Astrocyte (in vitro differentiated cells and primary cell): ENCODE measurements at regions not wholly inside any gene's neighbourhood (a gene's known extent, or its start where the extent isn't known, plus 50 kb on each side); places are given as distances from the start of the nearest gene placed in this dataset.

ENCODE experiments used
- EZH2 ChIP-seq: IDR thresholded peaks from 2 replicates; pipeline ENCODE4 v1.6.1; 2012; ENCODE audit warnings: mild to moderate bottlenecking, low read length, inconsistent platforms; ENCODE audit not compliant: insufficient read depth
- TF ChIP-seq, protein P1 (sequence below): IDR thresholded peaks from 2 replicates; pipeline ENCODE4 v1.5.1; 2011; ENCODE audit warnings: low read depth, mild to moderate bottlenecking, inconsistent platforms, low read length, moderate library complexity; ENCODE audit not compliant: insufficient read depth

DNA sequence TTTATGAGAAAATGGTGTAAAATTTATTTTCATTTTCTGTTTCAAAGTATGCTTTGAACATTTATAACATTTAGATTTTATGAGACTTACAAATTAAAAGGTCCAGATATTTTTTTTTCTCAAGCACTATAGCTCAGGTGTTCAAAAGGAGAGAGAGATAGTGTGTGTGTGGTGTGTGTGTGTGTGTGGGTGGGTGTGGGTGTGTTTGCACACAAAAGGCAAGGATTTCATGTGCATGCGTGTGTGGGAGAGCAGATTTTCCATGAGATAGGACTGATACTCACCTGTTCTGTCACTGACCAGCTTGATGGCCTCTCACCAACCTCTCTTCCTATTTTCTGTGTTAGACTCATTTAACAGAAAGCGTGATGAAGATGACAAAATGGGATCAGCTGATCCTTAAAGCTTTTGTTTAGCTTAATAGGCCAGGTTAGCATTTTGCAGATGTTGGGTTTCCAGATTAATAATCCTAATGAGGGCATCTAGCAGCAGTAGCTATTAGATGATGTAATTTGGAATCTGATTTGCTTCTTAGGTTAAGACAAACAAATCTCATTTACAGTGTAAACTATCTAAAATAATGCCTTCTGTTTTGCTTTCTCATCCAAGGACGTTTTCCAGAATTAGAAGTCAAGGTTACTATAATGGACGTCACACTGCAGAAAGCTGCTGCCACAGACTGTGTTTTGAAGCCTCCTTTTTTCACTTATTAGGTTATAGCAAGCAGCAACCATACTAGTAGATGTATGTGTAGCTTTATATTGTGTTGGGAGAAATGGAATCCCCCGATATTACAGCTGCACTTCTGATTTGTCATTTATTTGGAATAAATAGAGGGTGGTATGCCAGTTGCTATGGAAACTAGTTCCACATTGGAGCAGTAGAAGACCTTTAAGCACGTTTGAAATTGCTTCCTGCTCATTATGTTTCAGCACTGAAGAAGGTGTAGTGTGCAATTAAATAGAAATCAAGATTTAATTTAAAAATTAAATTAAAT is 355.6 kb downstream of the TAF11L14 start:
- TF ChIP-seq, protein P1, sequence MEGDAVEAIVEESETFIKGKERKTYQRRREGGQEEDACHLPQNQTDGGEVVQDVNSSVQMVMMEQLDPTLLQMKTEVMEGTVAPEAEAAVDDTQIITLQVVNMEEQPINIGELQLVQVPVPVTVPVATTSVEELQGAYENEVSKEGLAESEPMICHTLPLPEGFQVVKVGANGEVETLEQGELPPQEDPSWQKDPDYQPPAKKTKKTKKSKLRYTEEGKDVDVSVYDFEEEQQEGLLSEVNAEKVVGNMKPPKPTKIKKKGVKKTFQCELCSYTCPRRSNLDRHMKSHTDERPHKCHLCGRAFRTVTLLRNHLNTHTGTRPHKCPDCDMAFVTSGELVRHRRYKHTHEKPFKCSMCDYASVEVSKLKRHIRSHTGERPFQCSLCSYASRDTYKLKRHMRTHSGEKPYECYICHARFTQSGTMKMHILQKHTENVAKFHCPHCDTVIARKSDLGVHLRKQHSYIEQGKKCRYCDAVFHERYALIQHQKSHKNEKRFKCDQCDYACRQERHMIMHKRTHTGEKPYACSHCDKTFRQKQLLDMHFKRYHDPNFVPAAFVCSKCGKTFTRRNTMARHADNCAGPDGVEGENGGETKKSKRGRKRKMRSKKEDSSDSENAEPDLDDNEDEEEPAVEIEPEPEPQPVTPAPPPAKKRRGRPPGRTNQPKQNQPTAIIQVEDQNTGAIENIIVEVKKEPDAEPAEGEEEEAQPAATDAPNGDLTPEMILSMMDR = no peak
- no peak for TF ChIP-seq EZH2
